ENCODE measurements at regions not wholly inside any gene's neighbourhood (a gene's known extent, or its start where the extent isn't known, plus 50 kb on each side); places are given as distances from the start of the nearest gene placed in this dataset.

GRCh38 chr15:85867250-85867649 is 72.5 kb upstream of the KLHL25 start:
- WGBS, 2 donors (ENCODE audit: low coverage in 1 of 2), result 69 to 86% methylated on average over 4 to 5 of the region's 5 CpGs
- no peak for TF ChIP-seq POLR2AphosphoS5 (IDR thresholded peaks at IDR 0.05)
- TF ChIP-seq CTCF (IDR thresholded peaks at IDR 0.05), result no peak
- TF ChIP-seq POLR2A (IDR thresholded peaks at IDR 0.05), result no peak
- no peak for TF ChIP-seq EP300 (IDR thresholded peaks at IDR 0.05)
- no peak for ATAC-seq

GRCh38 chr15:85869124-85869523 is 74.4 kb upstream of the KLHL25 start:
- no peak overlapping the region for H3K27ac ChIP-seq
- H3K9me3 ChIP-seq, result no peaks in the 10 kb centered on the region
- no peak for ATAC-seq
- no peaks in the 10 kb centered on the region for H3K36me3 ChIP-seq
- no peaks in the 10 kb centered on the region for H3K4me1 ChIP-seq
- TF ChIP-seq POLR2AphosphoS5 (IDR thresholded peaks at IDR 0.05), result no peak
- WGBS, 2 donors (ENCODE audit: low coverage in 1 of 2), result 85 to 100% methylated on average over 2 to 4 of the region's 4 CpGs
- H3K4me3 ChIP-seq, result no peak overlapping the region
- peaks cover 39% of the 10 kb centered on the region for H3K27me3 ChIP-seq

More at GRCh38 chr15:85867250-85867649, 72.5 kb upstream of the KLHL25 start:
- Histone ChIP-seq H3K4me1 (no peaks in the 10 kb centered on the region), H3K9me3 (no peaks in the 10 kb centered on the region), H3K27me3 (peaks cover 20% of the 10 kb centered on the region), H3K36me3 (no peaks in the 10 kb centered on the region), H3K4me3 (no peak overlapping the region), H3K27ac (no peak overlapping the region)

GRCh38 chr15:85870216-85871014 is 75.7 kb upstream of the KLHL25 start:
- ATAC-seq, result no peak
- WGBS, 2 donors (ENCODE audit: low coverage in 1 of 2), result 85 to 86% methylated on average over 3 to 8 of the region's 10 CpGs

GRCh38 chr15:85871545-85871944 is 76.8 kb upstream of the KLHL25 start:
- H3K4me1 ChIP-seq, result no peaks in the 10 kb centered on the region
- ATAC-seq, result no peak
- H3K4me3 ChIP-seq, result no peak overlapping the region
- 86 to 100% methylated on average over 1 of the region's 8 CpGs for WGBS, 2 donors (ENCODE audit: low coverage in 1 of 2)
- no peaks in the 10 kb centered on the region for H3K36me3 ChIP-seq
- H3K9me3 ChIP-seq, result no peaks in the 10 kb centered on the region
- no peak for TF ChIP-seq POLR2AphosphoS5 (IDR thresholded peaks at IDR 0.05)
- no peak for TF ChIP-seq CTCF (IDR thresholded peaks at IDR 0.05)
- H3K27ac ChIP-seq, result no peak overlapping the region
- peaks cover 46% of the 10 kb centered on the region for H3K27me3 ChIP-seq

More at GRCh38 chr15:85870216-85871014, 75.7 kb upstream of the KLHL25 start:
- no peaks in the 10 kb centered on the region for H3K4me1 ChIP-seq
- H3K4me3 ChIP-seq, result no peak overlapping the region
- no peak for TF ChIP-seq POLR2AphosphoS5 (IDR thresholded peaks at IDR 0.05)
- no peak for TF ChIP-seq POLR2A (IDR thresholded peaks at IDR 0.05)
- no peak for TF ChIP-seq CTCF (IDR thresholded peaks at IDR 0.05)
- no peak for TF ChIP-seq EP300 (IDR thresholded peaks at IDR 0.05)
- no peak overlapping the region for H3K27ac ChIP-seq
- no peaks in the 10 kb centered on the region for H3K36me3 ChIP-seq
- H3K27me3 ChIP-seq, result peaks cover 45% of the 10 kb centered on the region
- H3K9me3 ChIP-seq, result no peaks in the 10 kb centered on the region

- no peak overlapping the region for H3K27ac ChIP-seq
- peaks cover 51% of the 10 kb centered on the region for H3K27me3 ChIP-seq
- 74 to 86% methylated on average over 5 of the region's 5 CpGs for WGBS, 2 donors (ENCODE audit: low coverage in 1 of 2)
Observed at GRCh38 chr15:85872125-85872524, 77.4 kb upstream of the KLHL25 start.

More at GRCh38 chr15:85872125-85872524, 77.4 kb upstream of the KLHL25 start:
- Histone ChIP-seq H3K9me3 (no peaks in the 10 kb centered on the region), H3K4me1 (no peaks in the 10 kb centered on the region), H3K4me3 (no peak overlapping the region), H3K36me3 (no peaks in the 10 kb centered on the region)
- TF ChIP-seq POLR2A (IDR thresholded peaks at IDR 0.05) (no peak), EP300 (IDR thresholded peaks at IDR 0.05) (no peak), CTCF (IDR thresholded peaks at IDR 0.05) (no peak)
- ATAC-seq, result no peak
